ENCODE measurements at regions not wholly inside any gene's neighbourhood (a gene's known extent, or its start where the extent isn't known, plus 50 kb on each side); places are given as distances from the start of the nearest gene placed in this dataset.

DNA sequence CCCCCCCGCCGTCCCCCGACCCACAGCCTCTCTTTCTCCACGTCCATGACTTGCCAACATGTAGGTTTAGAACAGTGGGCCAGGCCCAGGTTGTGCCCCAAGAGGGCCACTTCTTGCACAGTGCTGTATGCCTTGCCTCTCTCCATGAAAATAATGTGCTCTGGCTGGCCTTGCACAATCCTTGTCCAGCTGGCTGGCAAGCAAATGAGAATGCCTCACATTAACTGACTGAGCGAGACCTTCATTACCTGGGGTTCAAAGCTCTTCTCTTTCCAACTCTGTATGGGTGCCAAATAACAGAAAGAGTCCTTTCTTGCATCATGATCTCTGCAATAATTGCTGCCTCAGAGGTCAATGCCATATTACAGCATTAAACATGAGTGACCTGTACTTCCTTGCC lies 416.6 kb downstream of the FGF13 start:
- TF ChIP-seq, protein P1, sequence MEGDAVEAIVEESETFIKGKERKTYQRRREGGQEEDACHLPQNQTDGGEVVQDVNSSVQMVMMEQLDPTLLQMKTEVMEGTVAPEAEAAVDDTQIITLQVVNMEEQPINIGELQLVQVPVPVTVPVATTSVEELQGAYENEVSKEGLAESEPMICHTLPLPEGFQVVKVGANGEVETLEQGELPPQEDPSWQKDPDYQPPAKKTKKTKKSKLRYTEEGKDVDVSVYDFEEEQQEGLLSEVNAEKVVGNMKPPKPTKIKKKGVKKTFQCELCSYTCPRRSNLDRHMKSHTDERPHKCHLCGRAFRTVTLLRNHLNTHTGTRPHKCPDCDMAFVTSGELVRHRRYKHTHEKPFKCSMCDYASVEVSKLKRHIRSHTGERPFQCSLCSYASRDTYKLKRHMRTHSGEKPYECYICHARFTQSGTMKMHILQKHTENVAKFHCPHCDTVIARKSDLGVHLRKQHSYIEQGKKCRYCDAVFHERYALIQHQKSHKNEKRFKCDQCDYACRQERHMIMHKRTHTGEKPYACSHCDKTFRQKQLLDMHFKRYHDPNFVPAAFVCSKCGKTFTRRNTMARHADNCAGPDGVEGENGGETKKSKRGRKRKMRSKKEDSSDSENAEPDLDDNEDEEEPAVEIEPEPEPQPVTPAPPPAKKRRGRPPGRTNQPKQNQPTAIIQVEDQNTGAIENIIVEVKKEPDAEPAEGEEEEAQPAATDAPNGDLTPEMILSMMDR (conservative IDR thresholded peaks at IDR 0.05) = no peak
- TF ChIP-seq ZFX (IDR thresholded peaks at IDR 0.05) = no peak

All from C4-2B (cell line).